Psoas muscle (tissue), 7 donors: ENCODE measurements at regions not wholly inside any gene's neighbourhood (a gene's known extent, or its start where the extent isn't known, plus 50 kb on each side); places are given as distances from the start of the nearest gene placed in this dataset.

ENCODE experiments used
- ATAC-seq, 4 donors: fragments of 200-7000 bp; cut with Tn5 transposase; one replicate each; pipeline ENCODE4 v1.9.1; 2020; ENCODE audit warnings: moderate library complexity in 3 of 4, mild to moderate bottlenecking in 2 of 4
- DNase-seq, 2 donors: peaks; one replicate each; pipeline ENCODE4 v3.0.0-alpha.2; 2020
- H3K27ac ChIP-seq: fragments of 200-600 bp; one replicate; pipeline ENCODE4 v1.8.0; 2022
- H3K27me3 ChIP-seq, 3 donors: fragments of 200-600 bp in 1 of 3; one replicate each; pipeline versions ENCODE4 v1.6.1 to v1.8.0; 2013 to 2022; ENCODE audit warnings: low read length in 2 of 3, mild to moderate bottlenecking in 2 of 3, moderate library complexity in 1 of 3; ENCODE audit not compliant: insufficient read depth in 3 of 3
- H3K36me3 ChIP-seq, 2 donors: fragments of 200-600 bp in 1 of 2; one replicate each; pipeline versions ENCODE4 v1.6.1 to v1.8.0; 2013 to 2022; ENCODE audit warnings: low read depth in 1 of 2, mild to moderate bottlenecking in 1 of 2, moderate library complexity in 1 of 2; ENCODE audit not compliant: insufficient read depth in 1 of 2
- H3K4me1 ChIP-seq: fragments of 200-600 bp; one replicate; pipeline ENCODE4 v1.8.0; 2022
- H3K4me3 ChIP-seq: fragments of 200-600 bp; one replicate; pipeline ENCODE4 v1.8.0; 2022; ENCODE audit warnings: mild to moderate bottlenecking
- H3K9me3 ChIP-seq: fragments of 200-600 bp; one replicate; pipeline ENCODE4 v1.8.0; 2022
- WGBS, 3 donors: extraction: QIAGEN DNeasy Blood & Tissue Kit; methylation state at CpG; one replicate each; pipeline versions ENCODE4 v1.1.6 to v1.1.7; 2013; 5-methylcytosine and 5-hydroxymethylcytosine counted together
- intact Hi-C, 2 donors: fragments of 100-400 bp; cut with DNase I; formaldehyde crosslinking; loops; one replicate each; pipeline versions ENCODE4 v1.11.0 to v1.14.2; 2022
- TF ChIP-seq, protein P1 (sequence below): fragments of 200-600 bp; IDR thresholded peaks from one replicate; pipeline ENCODE4 v1.8.0; 2022; ENCODE audit warnings: antibody characterized with exemption
- donor health status: healthy with polysubstance abuse.
- donor health status: DM: no; HTN: no; CAD: no; lungs with moderate emphysema.
- donor health status: Bipolar disorder and iron deficiency.
- donor health status: healthy.
- donor health status: DM: yes; HTN: yes; CAD: no.
- donor health status: DM: no; HTN: no; CAD: no.
- donor health status: DM: yes; HTN: yes; CAD: no.

DNA sequence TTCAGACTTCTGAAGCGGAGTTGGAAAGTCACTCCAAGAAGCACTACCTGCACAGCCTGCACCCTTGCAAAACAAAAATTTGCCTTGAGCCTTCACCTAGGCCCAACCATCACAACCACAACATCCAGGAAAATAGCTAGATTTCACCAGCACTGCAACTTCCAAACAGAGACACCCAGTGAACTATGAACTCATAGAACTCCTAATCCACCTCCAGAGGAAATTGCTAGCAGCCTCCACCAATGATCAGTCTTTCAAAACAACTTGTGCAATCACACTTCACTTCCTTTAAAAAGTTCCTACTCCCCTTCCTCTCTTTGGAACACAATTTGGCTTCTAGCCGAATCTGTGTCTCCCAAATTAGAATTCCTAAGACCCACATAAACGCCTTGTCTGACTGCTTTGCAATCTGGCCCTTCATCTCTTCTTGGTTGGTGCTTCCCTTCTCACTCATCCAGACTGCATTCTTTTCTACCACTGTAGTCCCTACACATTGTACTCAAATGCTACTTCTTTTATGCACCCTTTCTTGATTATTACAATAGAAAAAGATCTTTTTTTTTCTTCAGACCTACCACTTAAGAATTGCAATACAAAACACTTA, 489.2 kb upstream of the ARGLU1 start:
- Histone ChIP-seq H3K36me3 (no peaks in the 10 kb centered on the region), H3K4me1 (no peaks in the 10 kb centered on the region), H3K27ac (no peak overlapping the region), H3K9me3 (no peaks in the 10 kb centered on the region), H3K27me3 (no peaks in the 10 kb centered on the region), H3K4me3 (no peak overlapping the region)
- WGBS, 3 donors = 41 to 68% (median 62%) methylated on average over 3 of the region's 3 CpGs
- intact Hi-C loops = no loop called here
- TF ChIP-seq, protein P1, sequence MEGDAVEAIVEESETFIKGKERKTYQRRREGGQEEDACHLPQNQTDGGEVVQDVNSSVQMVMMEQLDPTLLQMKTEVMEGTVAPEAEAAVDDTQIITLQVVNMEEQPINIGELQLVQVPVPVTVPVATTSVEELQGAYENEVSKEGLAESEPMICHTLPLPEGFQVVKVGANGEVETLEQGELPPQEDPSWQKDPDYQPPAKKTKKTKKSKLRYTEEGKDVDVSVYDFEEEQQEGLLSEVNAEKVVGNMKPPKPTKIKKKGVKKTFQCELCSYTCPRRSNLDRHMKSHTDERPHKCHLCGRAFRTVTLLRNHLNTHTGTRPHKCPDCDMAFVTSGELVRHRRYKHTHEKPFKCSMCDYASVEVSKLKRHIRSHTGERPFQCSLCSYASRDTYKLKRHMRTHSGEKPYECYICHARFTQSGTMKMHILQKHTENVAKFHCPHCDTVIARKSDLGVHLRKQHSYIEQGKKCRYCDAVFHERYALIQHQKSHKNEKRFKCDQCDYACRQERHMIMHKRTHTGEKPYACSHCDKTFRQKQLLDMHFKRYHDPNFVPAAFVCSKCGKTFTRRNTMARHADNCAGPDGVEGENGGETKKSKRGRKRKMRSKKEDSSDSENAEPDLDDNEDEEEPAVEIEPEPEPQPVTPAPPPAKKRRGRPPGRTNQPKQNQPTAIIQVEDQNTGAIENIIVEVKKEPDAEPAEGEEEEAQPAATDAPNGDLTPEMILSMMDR = no peak
- DNase-seq (no peak), ATAC-seq (no peak)

DNA sequence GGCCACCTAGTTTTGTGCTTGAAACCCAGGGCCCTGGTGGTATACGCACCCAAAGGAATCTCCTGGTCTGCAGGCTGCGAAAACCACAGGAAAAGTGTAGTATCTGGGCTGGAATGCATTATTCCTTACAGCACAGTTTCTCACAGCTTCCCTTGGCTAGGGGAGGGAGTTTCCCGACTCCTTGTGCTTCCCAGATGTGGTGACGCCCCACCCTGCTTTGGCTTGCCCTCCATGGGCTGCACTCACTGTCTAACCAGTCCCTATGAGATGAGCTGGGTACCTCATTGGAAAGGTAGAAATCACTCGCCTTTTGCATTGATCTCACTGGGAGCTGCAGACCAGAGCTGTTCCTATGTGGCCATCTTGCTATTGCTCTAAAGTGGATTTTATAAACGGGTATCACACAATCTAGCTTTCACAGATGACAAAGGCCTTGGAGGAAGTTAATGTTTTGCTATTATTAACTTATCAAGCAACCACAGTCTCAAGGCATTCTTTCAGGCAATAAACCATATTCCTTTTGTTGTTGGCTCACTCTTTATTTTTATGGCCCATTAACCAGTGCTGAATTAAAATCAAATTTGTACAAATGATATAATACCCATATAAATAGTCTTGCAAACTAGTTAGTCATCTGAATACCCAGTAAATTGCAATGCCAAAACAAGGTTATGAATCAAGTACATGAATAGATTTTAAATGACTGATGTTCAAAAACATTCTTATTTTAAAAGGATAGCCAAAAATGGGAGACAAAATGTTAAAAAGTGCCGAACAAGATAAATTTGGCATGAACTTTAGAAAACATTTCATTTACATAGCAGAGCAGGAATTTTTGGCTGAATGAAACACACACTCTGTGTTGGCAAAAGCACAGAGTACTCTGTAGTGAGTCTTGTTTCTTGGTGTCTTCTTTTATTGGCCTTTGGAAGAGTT, 475.4 kb upstream of the ARGLU1 start:
- no peaks in the 10 kb centered on the region for H3K36me3 ChIP-seq
- intact Hi-C loops = no loop called here
- no peaks in the 10 kb centered on the region for H3K9me3 ChIP-seq
- WGBS, 3 donors = 58 to 63% (median 58%) methylated on average over 7 of the region's 7 CpGs
- no peak for DNase-seq
- no peaks in the 10 kb centered on the region for H3K4me1 ChIP-seq
- H3K4me3 ChIP-seq = no peak overlapping the region
- TF ChIP-seq, protein P1 = no peak
- no peak overlapping the region for H3K27ac ChIP-seq
- H3K27me3 ChIP-seq = no peaks in the 10 kb centered on the region
- ATAC-seq = no peak

DNA sequence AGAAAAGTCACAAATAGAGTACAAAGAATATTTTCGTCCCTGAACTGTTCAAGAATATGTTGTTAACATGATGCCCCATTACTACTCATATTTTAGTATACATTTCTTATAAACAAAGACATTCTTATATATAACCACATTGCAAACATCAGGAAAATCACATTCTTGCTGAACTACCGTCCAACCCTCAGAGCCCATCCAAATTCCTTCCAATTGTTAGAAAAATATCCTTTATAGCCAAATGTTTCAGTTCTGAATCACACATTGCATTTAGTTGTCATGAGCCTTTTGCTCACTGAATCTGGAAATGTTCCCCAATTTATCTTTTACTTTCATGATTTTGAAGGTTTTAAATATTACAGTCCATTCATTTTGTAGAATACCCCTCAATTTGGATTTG, 467.8 kb upstream of the ARGLU1 start:
- H3K27me3 ChIP-seq = no peaks in the 10 kb centered on the region
- ATAC-seq = no peak
- WGBS, 3 donors = 50 to 61% (median 51%) methylated on average over 2 of the region's 2 CpGs
- no peak overlapping the region for H3K27ac ChIP-seq
- H3K4me1 ChIP-seq = no peaks in the 10 kb centered on the region
- no peak overlapping the region for H3K4me3 ChIP-seq
- H3K36me3 ChIP-seq = no peaks in the 10 kb centered on the region
- no peak for DNase-seq
- TF ChIP-seq, protein P1 = no peak
- intact Hi-C loops = no loop called here
- no peaks in the 10 kb centered on the region for H3K9me3 ChIP-seq

DNA sequence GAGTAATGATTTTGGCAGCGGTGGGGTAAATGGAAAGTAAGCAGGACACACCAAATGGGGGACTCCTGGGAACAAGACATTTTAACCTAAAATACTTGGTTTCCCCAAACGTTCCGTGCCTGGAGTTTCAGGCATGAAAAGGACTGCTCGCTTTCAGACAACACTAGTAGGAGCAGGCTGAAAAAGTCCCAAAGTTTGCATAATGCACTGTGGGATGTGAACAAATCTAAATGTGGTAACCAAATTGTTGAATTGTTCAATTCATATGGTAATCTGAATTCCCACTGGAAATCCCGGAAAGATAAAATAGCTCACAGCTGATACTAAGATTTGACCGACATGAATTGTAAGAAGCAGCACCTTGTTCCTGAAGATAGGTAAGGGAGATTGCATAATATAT, 467.2 kb upstream of the ARGLU1 start:
- H3K27me3 ChIP-seq = no peaks in the 10 kb centered on the region
- intact Hi-C loops = no loop called here
- ATAC-seq = no peak
- TF ChIP-seq, protein P1 = no peak
- H3K4me1 ChIP-seq = no peaks in the 10 kb centered on the region
- H3K27ac ChIP-seq = no peak overlapping the region
- H3K9me3 ChIP-seq = no peaks in the 10 kb centered on the region
- H3K4me3 ChIP-seq = no peak overlapping the region
- DNase-seq = no peak
- WGBS, 3 donors = 83 to 91% (median 89%) methylated on average over 6 of the region's 6 CpGs
- no peaks in the 10 kb centered on the region for H3K36me3 ChIP-seq
